Anterior cingulate cortex (tissue), 58 donors: ENCODE measurements at regions not wholly inside any gene's neighbourhood (a gene's known extent, or its start where the extent isn't known, plus 50 kb on each side); places are given as distances from the start of the nearest gene placed in this dataset.
"Not testable (repeated sequence)": the region's sequence is repeated elsewhere in the genome, so short reads cannot be mapped to it uniquely, and the experiment has no call there.

ENCODE experiments used
- DNase-seq, 58 donors: peaks; one replicate each; lab custom pipeline; 2025; lab: John Stamatoyannopoulos, UW

GRCh38 chr20:30506100-30506499 is 751.4 kb upstream of the DEFB115 start:
- DNase-seq: no peak

GRCh38 chr20:30508382-30508781 is 749.1 kb upstream of the DEFB115 start:
- not testable (repeated sequence) for DNase-seq

- DNase-seq: no peak
Observed at GRCh38 chr20:30511322-30512030, 746.0 kb upstream of the DEFB115 start.

- no peak for DNase-seq
Observed at GRCh38 chr20:30513050-30513628, 744.3 kb upstream of the DEFB115 start.

- not testable (repeated sequence) for DNase-seq
Observed at GRCh38 chr20:30515915-30516314, 741.5 kb upstream of the DEFB115 start.

- not testable (repeated sequence) for DNase-seq
Observed at GRCh38 chr20:30518906-30519305, 738.6 kb upstream of the DEFB115 start.

- DNase-seq: not testable (repeated sequence)
Observed at GRCh38 chr20:30521686-30522415, 735.6 kb upstream of the DEFB115 start.

- DNase-seq: not testable (repeated sequence)
Observed at GRCh38 chr20:30524155-30524554, 733.3 kb upstream of the DEFB115 start.

GRCh38 chr20:30524761-30525160 is 732.7 kb upstream of the DEFB115 start:
- DNase-seq: not testable (repeated sequence)

- not testable (repeated sequence) for DNase-seq
Observed at GRCh38 chr20:30533653-30534052, 723.8 kb upstream of the DEFB115 start.

GRCh38 chr20:30537459-30537858 is 720.0 kb upstream of the DEFB115 start:
- peak in 46 of 58 donors; percentile 0 to 84 (median 44) for DNase-seq

GRCh38 chr20:30540330-30541069 is 717.0 kb upstream of the DEFB115 start:
- not testable (repeated sequence) for DNase-seq

- not testable (repeated sequence) for DNase-seq
Observed at GRCh38 chr20:30551236-30551635, 706.2 kb upstream of the DEFB115 start.

- DNase-seq: not testable (repeated sequence)
Observed at GRCh38 chr20:30556797-30557196, 700.7 kb upstream of the DEFB115 start.

- not testable (repeated sequence) for DNase-seq
Observed at GRCh38 chr20:30565086-30565485, 692.4 kb upstream of the DEFB115 start.

- DNase-seq: not testable (repeated sequence)
Observed at GRCh38 chr20:30569867-30570266, 687.6 kb upstream of the DEFB115 start.

GRCh38 chr20:30570622-30571021 is 686.8 kb upstream of the DEFB115 start:
- not testable (repeated sequence) for DNase-seq

GRCh38 chr20:30574337-30574736 is 683.1 kb upstream of the DEFB115 start:
- not testable (repeated sequence) for DNase-seq

GRCh38 chr20:30579069-30579468 is 678.4 kb upstream of the DEFB115 start:
- not testable (repeated sequence) for DNase-seq

GRCh38 chr20:30579824-30580438 is 677.5 kb upstream of the DEFB115 start:
- DNase-seq: peak in 51 of 58 donors; percentile 2 to 89 (median 64)
